Peyer's patch (tissue), 4 donors: ENCODE measurements at regions not wholly inside any gene's neighbourhood (a gene's known extent, or its start where the extent isn't known, plus 50 kb on each side); places are given as distances from the start of the nearest gene placed in this dataset.

Source experiments
- DNase-seq, 3 donors: peaks; one replicate each; pipeline ENCODE4 v3.0.0-alpha.2; 2017 to 2019
- H3K27ac ChIP-seq, 4 donors: fragments of 200-600 bp; sonication (generic); one replicate each; pipeline ENCODE4 v1.5.1; 2016 to 2019
- H3K27me3 ChIP-seq, 2 donors: fragments of 200-600 bp; sonication (generic); one replicate each; pipeline ENCODE4 v1.5.1; 2019
- H3K36me3 ChIP-seq, 3 donors: fragments of 200-600 bp; sonication (generic); one replicate each; pipeline ENCODE4 v1.5.1; 2016 to 2019
- H3K4me1 ChIP-seq, 4 donors: fragments of 200-600 bp; sonication (generic); one replicate each; pipeline ENCODE4 v1.5.1; 2016 to 2019
- H3K4me3 ChIP-seq, 4 donors: fragments of 200-600 bp; sonication (generic); 1 replicate in 3 of 4; 2 replicates in 1 of 4; pipeline ENCODE4 v1.5.1; 2016 to 2019; ENCODE audit warnings: mild to moderate bottlenecking in 1 of 4
- H3K9me3 ChIP-seq, 4 donors: fragments of 200-600 bp; sonication (generic); one replicate each; pipeline ENCODE4 v1.5.1; 2016 to 2019; ENCODE audit warnings: mild to moderate bottlenecking in 1 of 4
- POLR2A ChIP-seq, 2 donors: fragments of 450-650 bp; IDR thresholded peaks; one replicate each; pipeline ENCODE4 v1.5.1; 2017; ENCODE audit warnings: antibody characterized with exemption in 2 of 2, mild to moderate bottlenecking in 2 of 2, moderate library complexity in 2 of 2
- TF ChIP-seq, protein P1 (sequence below), 6 experiments: fragments of 450-650 bp in 4 of 6; fragments of 200-600 bp in 2 of 6; sonication (generic) in 1 of 6; IDR thresholded peaks; one replicate each; pipeline ENCODE4 v1.5.1; 2017 to 2019; ENCODE audit warnings: antibody characterized with exemption in 6 of 6, mild to moderate bottlenecking in 3 of 6, moderate library complexity in 1 of 6

DNA sequence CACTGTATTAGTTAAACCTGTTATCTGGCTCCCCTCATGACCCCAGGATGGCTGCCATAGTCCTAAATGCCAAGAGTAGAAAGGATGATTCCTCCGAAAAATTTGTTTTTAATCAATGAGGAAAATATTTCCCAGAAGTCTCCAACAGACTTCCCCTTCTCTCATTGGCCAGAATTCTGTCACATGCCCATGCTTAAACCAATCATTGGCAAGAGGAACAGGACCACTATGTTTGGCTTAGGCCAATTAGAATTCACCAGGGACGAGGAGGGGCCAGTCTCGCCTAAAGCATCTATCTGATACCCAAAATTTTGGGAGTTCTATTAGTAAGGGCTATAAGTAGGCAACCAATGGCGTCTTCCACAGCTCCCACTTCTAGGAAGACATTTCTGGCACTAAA is 71.2 kb upstream of the IL6 start:
- no peak for TF ChIP-seq POLR2A (IDR thresholded peaks at IDR 0.05)
- TF ChIP-seq, protein P1, sequence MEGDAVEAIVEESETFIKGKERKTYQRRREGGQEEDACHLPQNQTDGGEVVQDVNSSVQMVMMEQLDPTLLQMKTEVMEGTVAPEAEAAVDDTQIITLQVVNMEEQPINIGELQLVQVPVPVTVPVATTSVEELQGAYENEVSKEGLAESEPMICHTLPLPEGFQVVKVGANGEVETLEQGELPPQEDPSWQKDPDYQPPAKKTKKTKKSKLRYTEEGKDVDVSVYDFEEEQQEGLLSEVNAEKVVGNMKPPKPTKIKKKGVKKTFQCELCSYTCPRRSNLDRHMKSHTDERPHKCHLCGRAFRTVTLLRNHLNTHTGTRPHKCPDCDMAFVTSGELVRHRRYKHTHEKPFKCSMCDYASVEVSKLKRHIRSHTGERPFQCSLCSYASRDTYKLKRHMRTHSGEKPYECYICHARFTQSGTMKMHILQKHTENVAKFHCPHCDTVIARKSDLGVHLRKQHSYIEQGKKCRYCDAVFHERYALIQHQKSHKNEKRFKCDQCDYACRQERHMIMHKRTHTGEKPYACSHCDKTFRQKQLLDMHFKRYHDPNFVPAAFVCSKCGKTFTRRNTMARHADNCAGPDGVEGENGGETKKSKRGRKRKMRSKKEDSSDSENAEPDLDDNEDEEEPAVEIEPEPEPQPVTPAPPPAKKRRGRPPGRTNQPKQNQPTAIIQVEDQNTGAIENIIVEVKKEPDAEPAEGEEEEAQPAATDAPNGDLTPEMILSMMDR (IDR thresholded peaks at IDR 0.05) = no peak
- H3K4me3 ChIP-seq = no peak overlapping the region
- DNase-seq = no peak
- H3K9me3 ChIP-seq = no peaks in the 10 kb centered on the region
- no peak overlapping the region for H3K27ac ChIP-seq
- H3K27me3 ChIP-seq = no peaks in the 10 kb centered on the region
- no peaks in the 10 kb centered on the region for H3K4me1 ChIP-seq
- H3K36me3 ChIP-seq = no peaks in the 10 kb centered on the region

- TF ChIP-seq, protein P1 (IDR thresholded peaks at IDR 0.05) = no peak
- no peak for TF ChIP-seq POLR2A (IDR thresholded peaks at IDR 0.05)
- no peaks in the 10 kb centered on the region for H3K27me3 ChIP-seq
Observed at GRCh38 chr7:22654831-22655230, 72.2 kb upstream of the IL6 start.

DNA sequence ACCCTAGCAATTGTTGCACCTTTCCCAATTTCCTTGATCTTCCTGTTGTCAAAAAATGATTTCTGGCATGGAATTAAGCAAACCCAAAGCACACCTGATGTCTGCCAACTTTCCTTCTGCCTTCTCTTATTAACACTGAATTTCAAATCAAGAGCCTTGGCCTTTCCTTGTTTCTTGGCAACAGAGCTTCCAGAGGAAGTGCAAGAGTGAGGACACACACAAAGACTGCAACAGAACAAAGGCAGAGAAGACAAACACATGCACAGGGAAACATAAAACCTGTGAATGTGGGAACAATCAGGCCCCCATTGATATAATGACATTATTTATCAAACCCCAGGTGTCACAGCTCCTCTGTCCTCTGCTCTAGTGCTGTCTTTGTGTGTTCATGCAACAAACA is 73.0 kb upstream of the IL6 start:
- Histone ChIP-seq H3K4me3 (no peak overlapping the region), H3K27me3 (no peaks in the 10 kb centered on the region), H3K27ac (no peak overlapping the region), H3K4me1 (no peaks in the 10 kb centered on the region), H3K36me3 (no peaks in the 10 kb centered on the region), H3K9me3 (no peaks in the 10 kb centered on the region)
- no peak for DNase-seq
- TF ChIP-seq, protein P1 (IDR thresholded peaks at IDR 0.05) = no peak
- no peak for TF ChIP-seq POLR2A (IDR thresholded peaks at IDR 0.05)

More at GRCh38 chr7:22654831-22655230, 72.2 kb upstream of the IL6 start:
- Histone ChIP-seq H3K9me3 (no peaks in the 10 kb centered on the region), H3K4me3 (no peak overlapping the region), H3K4me1 (no peaks in the 10 kb centered on the region), H3K27ac (no peak overlapping the region), H3K36me3 (no peaks in the 10 kb centered on the region)
- DNase-seq = no peak

DNA sequence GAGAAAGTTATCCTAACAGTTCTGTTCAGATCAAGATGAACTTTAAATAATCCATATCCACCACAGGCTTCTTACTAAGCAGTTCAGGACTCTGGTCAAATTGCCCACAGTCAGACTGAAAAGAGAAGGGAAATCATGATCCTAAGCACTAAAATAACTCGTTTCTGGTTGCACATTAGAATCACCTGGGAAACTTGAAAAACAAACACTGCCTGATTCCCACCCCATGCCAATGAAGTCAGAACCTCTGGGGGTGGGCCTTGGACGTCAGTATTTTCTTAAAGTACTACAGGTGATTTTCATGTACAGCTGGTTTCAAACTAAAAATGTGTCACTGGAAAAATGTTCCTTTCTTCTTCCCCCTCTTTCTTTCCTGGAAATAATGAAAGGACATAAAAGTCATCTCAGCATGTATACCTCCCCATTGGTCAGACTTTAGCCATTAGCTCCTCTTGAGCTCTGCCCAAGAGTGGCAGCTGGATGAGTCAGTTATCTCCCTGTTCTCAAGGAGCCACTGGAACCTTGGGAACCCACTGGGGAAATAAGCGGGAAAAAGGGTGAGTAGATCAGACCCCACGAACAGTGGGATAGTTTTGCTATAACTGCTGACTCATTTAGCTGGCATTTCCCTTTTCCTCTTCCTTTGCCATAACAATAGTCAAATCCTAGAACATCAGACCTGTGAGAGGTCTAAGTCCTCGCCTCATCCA is 75.3 kb upstream of the IL6 start:
- TF ChIP-seq POLR2A (IDR thresholded peaks at IDR 0.05) = no peak
- TF ChIP-seq, protein P1 (IDR thresholded peaks at IDR 0.05) = no peak
- Histone ChIP-seq H3K4me1 (no peaks in the 10 kb centered on the region), H3K27ac (no peak overlapping the region), H3K9me3 (peaks cover 0 to 4% (median under 1%) of the 10 kb centered on the region in 4 donors), H3K27me3 (no peaks in the 10 kb centered on the region), H3K36me3 (no peaks in the 10 kb centered on the region), H3K4me3 (no peak overlapping the region)
- no peak for DNase-seq

- Histone ChIP-seq H3K4me3 (no peak overlapping the region), H3K27ac (no peak overlapping the region), H3K9me3 (peaks cover 0 to 10% (median 3%) of the 10 kb centered on the region in 4 donors), H3K27me3 (no peaks in the 10 kb centered on the region), H3K36me3 (no peaks in the 10 kb centered on the region), H3K4me1 (no peaks in the 10 kb centered on the region)
- DNase-seq = no peak
- TF ChIP-seq, protein P1 (IDR thresholded peaks at IDR 0.05) = no peak
- TF ChIP-seq POLR2A (IDR thresholded peaks at IDR 0.05) = no peak
Observed at GRCh38 chr7:22651036-22651435, 76.0 kb upstream of the IL6 start.
